Activated T-helper 1 cell treated with Interleukin-2 at 50 U/mL for 16 hours (primary cell): ENCODE measurements at regions not wholly inside any gene's neighbourhood (a gene's known extent, or its start where the extent isn't known, plus 50 kb on each side); places are given as distances from the start of the nearest gene placed in this dataset.
"Not testable (repeated sequence)": the region's sequence is repeated elsewhere in the genome, so short reads cannot be mapped to it uniquely, and the experiment has no call there.

ENCODE experiments used
- DNase-seq: peaks from one replicate; pipeline ENCODE4 v3.0.0-alpha.2; 2020; ENCODE audit warnings: low read depth

GRCh38 chr18:41899535-41899934 is 55.5 kb upstream of the PIK3C3 start:
- no peak for DNase-seq

GRCh38 chr18:41893432-41893831 is 61.6 kb upstream of the PIK3C3 start:
- DNase-seq: no peak

- DNase-seq: no peak
These were observed 67.9 kb upstream of the PIK3C3 start for GRCh38 chr18:41887100-41887499.

- DNase-seq: no peak
These were observed 68.8 kb upstream of the PIK3C3 start for GRCh38 chr18:41886126-41886807.

- no peak for DNase-seq
These were observed 73.7 kb upstream of the PIK3C3 start for GRCh38 chr18:41881285-41881684.

GRCh38 chr18:41879256-41879655 is 75.8 kb upstream of the PIK3C3 start:
- DNase-seq: no peak

GRCh38 chr18:41875094-41875780 is 79.8 kb upstream of the PIK3C3 start:
- DNase-seq: no peak

- no peak for DNase-seq
These were observed 81.3 kb upstream of the PIK3C3 start for GRCh38 chr18:41873730-41874129.

GRCh38 chr18:41872206-41872605 is 82.8 kb upstream of the PIK3C3 start:
- DNase-seq: no peak

- no peak for DNase-seq
These were observed 83.6 kb upstream of the PIK3C3 start for GRCh38 chr18:41871229-41872000.

- DNase-seq: no peak
These were observed 84.2 kb upstream of the PIK3C3 start for GRCh38 chr18:41870817-41871216.

- no peak for DNase-seq
These were observed 84.8 kb upstream of the PIK3C3 start for GRCh38 chr18:41870191-41870590.

- DNase-seq: not testable (repeated sequence)
These were observed 89.2 kb upstream of the PIK3C3 start for GRCh38 chr18:41865796-41866195.

- DNase-seq: no peak
These were observed 90.8 kb upstream of the PIK3C3 start for GRCh38 chr18:41864216-41864615.

GRCh38 chr18:41862921-41863320 is 92.1 kb upstream of the PIK3C3 start:
- no peak for DNase-seq

GRCh38 chr18:41860987-41861386 is 94.0 kb upstream of the PIK3C3 start:
- DNase-seq: no peak

- DNase-seq: no peak
These were observed 96.1 kb upstream of the PIK3C3 start for GRCh38 chr18:41858761-41859555.

GRCh38 chr18:41853280-41853679 is 101.8 kb upstream of the PIK3C3 start:
- no peak for DNase-seq

- DNase-seq: no peak
These were observed 104.3 kb upstream of the PIK3C3 start for GRCh38 chr18:41850781-41851180.

GRCh38 chr18:41849632-41850031 is 105.4 kb upstream of the PIK3C3 start:
- no peak for DNase-seq

GRCh38 chr18:41845563-41845962 is 109.5 kb upstream of the PIK3C3 start:
- DNase-seq: no peak

- DNase-seq: no peak
These were observed 112.1 kb upstream of the PIK3C3 start for GRCh38 chr18:41842886-41843285.
